H1 (cell line): ENCODE measurements at regions not wholly inside any gene's neighbourhood (a gene's known extent, or its start where the extent isn't known, plus 50 kb on each side); places are given as distances from the start of the nearest gene placed in this dataset.

ENCODE experiments used
- BCL11A ChIP-seq, 2 experiments: IDR thresholded peaks; one replicate each; pipeline ENCODE4 v1.6.1; 2011; ENCODE audit warnings: low read depth in 2 of 2, low read length in 2 of 2, mild to moderate bottlenecking in 2 of 2
- CEBPB ChIP-seq: IDR thresholded peaks from 2 replicates; pipeline ENCODE4 v1.6.1; 2012; ENCODE audit warnings: low read depth, low read length
- CHD1 ChIP-seq: IDR thresholded peaks from 2 replicates; pipeline ENCODE4 v1.6.1; 2012; ENCODE audit warnings: low read depth, low read length, improper control_type of control experiment
- CTBP2 ChIP-seq: IDR thresholded peaks from 2 replicates; pipeline ENCODE4 v1.7.0; 2011; ENCODE audit warnings: borderline replicate concordance, mild to moderate bottlenecking, moderate library complexity, mixed read lengths, low read length; ENCODE audit not compliant: insufficient read depth, insufficient read length
- EP300 ChIP-seq, 2 experiments: IDR thresholded peaks; 1 replicate in 1 of 2; 2 replicates in 1 of 2; pipeline ENCODE4 v1.6.1; 2011 to 2012; ENCODE audit warnings: low read depth in 2 of 2, low read length in 2 of 2, mild to moderate bottlenecking in 2 of 2, borderline replicate concordance in 1 of 2, inconsistent platforms in 1 of 2, moderate library complexity in 1 of 2
- HDAC6 ChIP-seq: IDR thresholded peaks from one replicate; pipeline ENCODE4 v1.7.1; 2012; ENCODE audit warnings: low read depth, mild to moderate bottlenecking, inconsistent platforms, low read length, moderate library complexity
- NANOG ChIP-seq: IDR thresholded peaks from 2 replicates; pipeline ENCODE4 v1.6.1; 2011; ENCODE audit warnings: low read length, low read depth, mild to moderate bottlenecking, inconsistent platforms; ENCODE audit not compliant: insufficient read depth, poor library complexity, severe bottlenecking
- POU5F1 ChIP-seq: IDR thresholded peaks from 2 replicates; pipeline ENCODE4 v1.6.1; 2011; ENCODE audit warnings: low read depth, mild to moderate bottlenecking, low read length, moderate library complexity
- RAD21 ChIP-seq, 2 experiments: IDR thresholded peaks in 1 of 2; conservative IDR thresholded peaks in 1 of 2; 2 replicates each; pipeline ENCODE4 v1.6.1; 2011; ENCODE audit warnings: low read depth in 2 of 2, low read length in 2 of 2, improper control_type of control experiment in 1 of 2, inconsistent platforms in 1 of 2, mild to moderate bottlenecking in 1 of 2, moderate library complexity in 1 of 2
- RBBP5 ChIP-seq: IDR thresholded peaks from 2 replicates; pipeline ENCODE4 v1.7.1; 2012; ENCODE audit warnings: low read depth, mild to moderate bottlenecking, inconsistent platforms, low read length, moderate library complexity, borderline replicate concordance
- RFX5 ChIP-seq: IDR thresholded peaks from 2 replicates; pipeline ENCODE4 v1.6.1; 2011; ENCODE audit warnings: low read depth, low read length, improper control_type of control experiment, borderline replicate concordance
- RNF2 ChIP-seq: fragments of 200-900, 300-1000 bp; sonication (generic); IDR thresholded peaks from 2 replicates; pipeline ENCODE4 v1.7.1; 2016; ENCODE audit warnings: borderline replicate concordance, low read depth, mild to moderate bottlenecking, antibody characterized with exemption, low read length; ENCODE audit not compliant: poor library complexity, severe bottlenecking; ENCODE audit errors: missing control alignments
- SP1 ChIP-seq: IDR thresholded peaks from 2 replicates; pipeline ENCODE4 v1.6.1; 2011; ENCODE audit warnings: low read depth, low read length
- SP2 ChIP-seq: IDR thresholded peaks from 2 replicates; pipeline ENCODE4 v1.6.1; 2012; ENCODE audit warnings: mild to moderate bottlenecking, low read length, inconsistent platforms
- TAF1 ChIP-seq: IDR thresholded peaks from 2 replicates; pipeline ENCODE4 v1.6.1; 2011; ENCODE audit warnings: mild to moderate bottlenecking, low read depth, low read length
- TAF7 ChIP-seq: optimal IDR thresholded peaks from 2 replicates; pipeline ENCODE3; 2011; ENCODE audit warnings: low read depth, mild to moderate bottlenecking, inconsistent platforms, low read length, moderate library complexity, borderline replicate concordance
- TEAD4 ChIP-seq: IDR thresholded peaks from 2 replicates; pipeline ENCODE4 v1.6.1; 2012; ENCODE audit warnings: low read depth, low read length, inconsistent platforms, mixed read lengths
- YY1 ChIP-seq: IDR thresholded peaks from 2 replicates; pipeline ENCODE4 v1.6.1; 2011; ENCODE audit warnings: low read depth, mild to moderate bottlenecking, low read length
- TF ChIP-seq, protein P1 (sequence below): IDR thresholded peaks from 2 replicates; pipeline ENCODE4 v1.6.1; 2012; ENCODE audit warnings: inconsistent platforms
- TF ChIP-seq, protein P2 (sequence below): IDR thresholded peaks from 2 replicates; pipeline ENCODE4 v1.6.1; 2011; ENCODE audit warnings: low read depth, mild to moderate bottlenecking, low read length; ENCODE audit not compliant: insufficient read depth
- TF ChIP-seq, protein P3 (sequence below): IDR thresholded peaks from 2 replicates; pipeline ENCODE4 v1.6.1; 2011; ENCODE audit warnings: low read length, improper control_type of control experiment

DNA sequence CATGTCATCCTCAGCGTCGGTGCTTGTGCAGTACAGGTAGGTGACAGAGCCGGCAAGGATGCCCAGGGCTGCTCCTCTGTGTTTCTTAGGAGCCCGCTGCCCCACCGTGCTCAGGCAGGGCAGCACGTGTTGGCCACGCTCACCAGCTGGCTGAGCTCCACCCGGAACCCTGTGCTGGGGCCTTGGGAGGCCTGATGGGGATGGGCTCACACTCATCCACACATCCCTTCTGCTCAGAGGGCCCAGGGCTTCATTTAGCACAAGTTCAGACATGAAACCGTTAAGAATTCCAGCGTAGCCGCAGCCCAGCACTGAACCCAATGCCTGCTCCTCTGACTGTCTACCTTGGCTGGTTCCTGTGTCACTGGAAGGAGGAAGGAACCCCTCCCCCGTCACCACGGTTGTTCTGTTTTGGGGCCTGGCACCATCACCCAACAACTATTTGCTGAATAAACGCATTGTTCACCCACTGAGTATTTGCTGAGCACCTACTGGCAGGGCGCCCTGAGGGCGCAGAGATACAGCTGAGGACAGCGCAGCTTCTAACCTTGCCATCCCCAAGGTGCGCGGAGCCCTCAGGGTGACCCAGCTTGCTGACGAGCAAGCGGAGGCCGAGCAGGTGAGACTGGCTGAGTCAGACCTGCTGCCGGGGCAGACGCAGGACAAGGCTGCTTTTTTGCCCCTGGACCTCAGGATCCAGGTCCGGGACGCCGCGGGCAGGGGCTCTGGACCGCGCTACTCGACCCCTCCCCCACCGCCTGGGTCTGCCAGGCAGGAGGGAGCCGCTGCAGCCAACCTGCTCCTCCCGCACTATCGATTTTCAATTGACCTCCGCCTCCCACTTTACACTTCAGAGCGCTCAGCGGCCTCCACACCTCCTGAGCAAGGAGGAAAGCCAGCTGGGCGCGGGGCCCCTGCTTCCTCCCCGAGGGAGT is 50.6 kb upstream of the RET start (continued):
- TF ChIP-seq NANOG (peak; percentile 63), CHD1 (no peak), CTBP2 (no peak), TAF1 (no peak), TEAD4 (no peak), CEBPB (no peak), POU5F1 (no peak), BCL11A (IDR thresholded peaks at IDR 0.05; ENCODE audit: low read depth in 2 of 2, low read length in 2 of 2) (no peak), TAF7 (no peak), SP1 (peak; percentile 4; the same call in 1 of the 2 replicates), SP2 (no peak), RNF2 (no peak), YY1 (no peak), HDAC6 (no peak), RBBP5 (no peak), RAD21 (IDR thresholded peaks at IDR 0.05 in 1 of 2, conservative IDR thresholded peaks at IDR 0.05 in 1 of 2; ENCODE audit: low read depth in 2 of 2, low read length in 2 of 2) (no peak), EP300 (IDR thresholded peaks at IDR 0.05; ENCODE audit: borderline replicate concordance in 1 of 2, low read depth in 2 of 2, low read length in 2 of 2) (no peak), RFX5 (no peak)
- TF ChIP-seq, protein P1, sequence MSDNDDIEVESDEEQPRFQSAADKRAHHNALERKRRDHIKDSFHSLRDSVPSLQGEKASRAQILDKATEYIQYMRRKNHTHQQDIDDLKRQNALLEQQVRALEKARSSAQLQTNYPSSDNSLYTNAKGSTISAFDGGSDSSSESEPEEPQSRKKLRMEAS: peak; percentile 90
- TF ChIP-seq, protein P2, sequence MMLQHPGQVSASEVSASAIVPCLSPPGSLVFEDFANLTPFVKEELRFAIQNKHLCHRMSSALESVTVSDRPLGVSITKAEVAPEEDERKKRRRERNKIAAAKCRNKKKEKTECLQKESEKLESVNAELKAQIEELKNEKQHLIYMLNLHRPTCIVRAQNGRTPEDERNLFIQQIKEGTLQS: no peak
- TF ChIP-seq, protein P3, sequence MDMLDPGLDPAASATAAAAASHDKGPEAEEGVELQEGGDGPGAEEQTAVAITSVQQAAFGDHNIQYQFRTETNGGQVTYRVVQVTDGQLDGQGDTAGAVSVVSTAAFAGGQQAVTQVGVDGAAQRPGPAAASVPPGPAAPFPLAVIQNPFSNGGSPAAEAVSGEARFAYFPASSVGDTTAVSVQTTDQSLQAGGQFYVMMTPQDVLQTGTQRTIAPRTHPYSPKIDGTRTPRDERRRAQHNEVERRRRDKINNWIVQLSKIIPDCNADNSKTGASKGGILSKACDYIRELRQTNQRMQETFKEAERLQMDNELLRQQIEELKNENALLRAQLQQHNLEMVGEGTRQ: no peak
